A673 (cell line): ENCODE measurements at regions not wholly inside any gene's neighbourhood (a gene's known extent, or its start where the extent isn't known, plus 50 kb on each side); places are given as distances from the start of the nearest gene placed in this dataset.

Source experiments
- BruUV-seq: library from RNA; stranded (reverse); fragments of 400-500 nt; replicated peaks from 2 replicates; lab custom pipeline; 2021; lab: Mats Ljungman, UMichigan
- CTCF ChIA-PET: fragments of 300-600 bp; sonication (Branson Sonifier 250); formaldehyde crosslinking; loops from one replicate; lab custom pipeline; 2022; ENCODE audit warnings: antibody characterized with exemption; lab: Charles Lee
- POLR2A ChIA-PET: fragments of 300-600 bp; sonication (Branson Sonifier 250); formaldehyde crosslinking; loops from one replicate; lab custom pipeline; 2022; ENCODE audit warnings: antibody characterized with exemption; ENCODE audit not compliant: low non-redundant PET; lab: Charles Lee
- DNase-seq: peaks from one replicate; pipeline ENCODE4 v3.0.0-alpha.2; 2015; ENCODE audit warnings: low spot score
- H3K27ac ChIP-seq: fragments of 200-600 bp; sonication (generic); 2 replicates; pipeline ENCODE4 v1.5.1; 2016; ENCODE audit warnings: mixed run types, low read depth, mild to moderate bottlenecking, mixed read lengths, antibody characterized with exemption, low read length; ENCODE audit not compliant: poor library complexity, severe bottlenecking
- H3K27me3 ChIP-seq: fragments of 200-600 bp; sonication (generic); replicated peaks from 2 replicates; pipeline ENCODE4 v1.6.1; 2017; ENCODE audit warnings: mixed run types, low read depth, mild to moderate bottlenecking, mixed read lengths, antibody characterized with exemption, low read length; ENCODE audit not compliant: insufficient read depth, poor library complexity
- H3K36me3 ChIP-seq: fragments of 200-600 bp; sonication (generic); 2 replicates; pipeline ENCODE4 v1.6.1; 2016; ENCODE audit warnings: mixed run types, mild to moderate bottlenecking, mixed read lengths, antibody characterized with exemption, low read length; ENCODE audit not compliant: insufficient read depth, poor library complexity, severe bottlenecking
- H3K4me1 ChIP-seq: fragments of 200-600 bp; sonication (generic); 2 replicates; pipeline ENCODE4 v1.6.1; 2017; ENCODE audit warnings: mixed run types, mild to moderate bottlenecking, mixed read lengths, antibody characterized with exemption, low read length; ENCODE audit not compliant: insufficient read depth, poor library complexity, severe bottlenecking
- H3K4me3 ChIP-seq: fragments of 200-600 bp; sonication (generic); 2 replicates; pipeline ENCODE4 v1.5.1; 2016; ENCODE audit warnings: low read depth, mixed run types, mild to moderate bottlenecking, mixed read lengths, low read length; ENCODE audit not compliant: poor library complexity, severe bottlenecking
- H3K9me3 ChIP-seq: fragments of 200-600 bp; sonication (generic); 2 replicates; pipeline ENCODE4 v1.6.1; 2016; ENCODE audit warnings: mixed run types, low read depth, mild to moderate bottlenecking, mixed read lengths, antibody characterized with exemption, low read length; ENCODE audit not compliant: poor library complexity, severe bottlenecking
- EZH2 ChIP-seq: fragments of 200-600 bp; sonication (generic); IDR thresholded peaks from 2 replicates; pipeline ENCODE4 v1.6.1; 2017; ENCODE audit warnings: borderline replicate concordance, low read depth, mild to moderate bottlenecking, mixed read lengths, antibody characterized with exemption, low read length; ENCODE audit not compliant: poor library complexity, severe bottlenecking
- intact Hi-C: fragments of 100-400 bp; cut with micrococcal nuclease; formaldehyde crosslinking; loops from one replicate; pipeline ENCODE4 v1.10.0; 2022; ENCODE audit not compliant: unreplicated experiment
- TF ChIP-seq, protein P1 (sequence below): fragments of 300-800, 200-600 bp; sonication (generic); conservative IDR thresholded peaks from 2 replicates; pipeline ENCODE4 v1.5.1; 2017; ENCODE audit warnings: low read depth, mild to moderate bottlenecking, antibody characterized with exemption, low read length, moderate library complexity, mixed read lengths

DNA sequence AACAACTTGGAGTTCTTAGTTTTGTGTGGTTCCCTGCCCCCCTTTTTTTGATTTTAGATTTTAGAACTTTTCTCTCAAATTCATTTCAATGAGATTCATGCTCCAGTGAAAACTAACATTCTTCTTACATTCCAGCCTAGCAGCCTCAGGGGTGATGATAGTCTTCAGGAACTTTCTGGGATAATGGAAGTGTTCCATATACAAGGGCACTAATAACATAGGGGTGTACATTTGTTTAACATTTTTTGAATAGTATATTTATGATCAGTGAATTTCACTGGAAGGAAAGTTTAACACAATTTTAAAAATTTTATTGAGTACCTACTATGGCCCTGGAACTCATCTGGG, 61.4 kb upstream of the ZNF648 start:
- Histone ChIP-seq H3K4me1 (no peaks in the 10 kb centered on the region), H3K36me3 (no peaks in the 10 kb centered on the region), H3K27ac (no peak overlapping the region), H3K27me3 (peaks cover 5% of the 10 kb centered on the region), H3K9me3 (no peaks in the 10 kb centered on the region), H3K4me3 (no peak overlapping the region)
- ChIA-PET CTCF (interaction anchor here (0.5 to 0.6 kb wide), 2 partner anchors 42 to 107 kb away, joined by 3 read pairs; no protein-coding TSS in a partner anchor), POLR2A (no interaction called here)
- intact Hi-C loops, result no loop called here
- DNase-seq, result no peak
- no TSS peak for BruUV-seq
- TF ChIP-seq, protein P1, sequence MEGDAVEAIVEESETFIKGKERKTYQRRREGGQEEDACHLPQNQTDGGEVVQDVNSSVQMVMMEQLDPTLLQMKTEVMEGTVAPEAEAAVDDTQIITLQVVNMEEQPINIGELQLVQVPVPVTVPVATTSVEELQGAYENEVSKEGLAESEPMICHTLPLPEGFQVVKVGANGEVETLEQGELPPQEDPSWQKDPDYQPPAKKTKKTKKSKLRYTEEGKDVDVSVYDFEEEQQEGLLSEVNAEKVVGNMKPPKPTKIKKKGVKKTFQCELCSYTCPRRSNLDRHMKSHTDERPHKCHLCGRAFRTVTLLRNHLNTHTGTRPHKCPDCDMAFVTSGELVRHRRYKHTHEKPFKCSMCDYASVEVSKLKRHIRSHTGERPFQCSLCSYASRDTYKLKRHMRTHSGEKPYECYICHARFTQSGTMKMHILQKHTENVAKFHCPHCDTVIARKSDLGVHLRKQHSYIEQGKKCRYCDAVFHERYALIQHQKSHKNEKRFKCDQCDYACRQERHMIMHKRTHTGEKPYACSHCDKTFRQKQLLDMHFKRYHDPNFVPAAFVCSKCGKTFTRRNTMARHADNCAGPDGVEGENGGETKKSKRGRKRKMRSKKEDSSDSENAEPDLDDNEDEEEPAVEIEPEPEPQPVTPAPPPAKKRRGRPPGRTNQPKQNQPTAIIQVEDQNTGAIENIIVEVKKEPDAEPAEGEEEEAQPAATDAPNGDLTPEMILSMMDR, result no peak
- no peak for TF ChIP-seq EZH2

DNA sequence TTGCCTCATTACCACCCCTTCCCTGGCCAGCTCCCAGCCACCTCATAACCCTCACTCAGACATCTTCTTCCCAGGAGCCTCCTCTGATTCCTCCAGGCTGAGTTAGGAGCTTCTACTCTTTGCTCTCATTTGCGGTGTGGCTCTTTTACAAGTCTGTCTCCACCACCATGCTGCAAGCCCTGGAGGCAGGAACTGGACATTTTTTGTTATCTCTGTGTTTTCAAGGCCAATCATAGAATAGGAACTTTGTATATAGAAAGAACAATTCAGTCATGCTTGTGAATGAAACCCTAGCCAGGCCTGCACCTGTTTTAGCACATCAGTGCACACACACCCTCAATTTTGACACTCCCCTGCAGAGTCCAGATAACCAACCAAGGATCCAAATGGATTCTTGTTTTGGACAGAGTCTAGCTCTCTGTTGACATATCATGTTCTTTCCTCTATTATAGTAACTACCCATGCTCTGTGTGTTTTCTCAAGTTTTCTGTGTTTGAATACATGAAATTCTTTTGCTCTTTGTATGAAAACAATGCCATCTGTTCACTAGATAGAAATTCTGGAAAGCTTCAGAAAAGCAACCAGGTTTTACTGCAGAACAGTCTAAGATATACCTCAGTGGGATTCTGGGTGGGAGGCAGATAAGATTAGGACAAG, 60.9 kb upstream of the ZNF648 start:
- intact Hi-C loops, result no loop called here
- no peaks in the 10 kb centered on the region for H3K36me3 ChIP-seq
- TF ChIP-seq, protein P1, result no peak
- TF ChIP-seq EZH2, result no peak
- no TSS peak for BruUV-seq
- peaks cover 10% of the 10 kb centered on the region for H3K27me3 ChIP-seq
- POLR2A ChIA-PET, result no interaction called here
- H3K9me3 ChIP-seq, result no peaks in the 10 kb centered on the region
- DNase-seq, result no peak
- no peak overlapping the region for H3K4me3 ChIP-seq
- no peak overlapping the region for H3K27ac ChIP-seq
- H3K4me1 ChIP-seq, result no peaks in the 10 kb centered on the region
- CTCF ChIA-PET, result interaction anchor here (0.5 to 0.6 kb wide), 2 partner anchors 42 to 108 kb away, joined by 3 read pairs; no protein-coding TSS in a partner anchor

- intact Hi-C loops, result no loop called here
- ChIA-PET POLR2A (no interaction called here), CTCF (no interaction called here)
- Histone ChIP-seq H3K27me3 (peaks cover 14% of the 10 kb centered on the region), H3K4me3 (no peak overlapping the region), H3K27ac (no peak overlapping the region), H3K9me3 (no peaks in the 10 kb centered on the region), H3K4me1 (no peaks in the 10 kb centered on the region), H3K36me3 (no peaks in the 10 kb centered on the region)
- no TSS peak for BruUV-seq
- TF ChIP-seq, protein P1, result no peak
- TF ChIP-seq EZH2, result no peak
- no peak for DNase-seq
Measured at GRCh38 chr1:182121787-182122186, 60.3 kb upstream of the ZNF648 start.
